Skeletal muscle tissue (tissue), 3 donors: ENCODE measurements at regions not wholly inside any gene's neighbourhood (a gene's known extent, or its start where the extent isn't known, plus 50 kb on each side); places are given as distances from the start of the nearest gene placed in this dataset.

Experiments used
- H3K27ac ChIP-seq: one replicate; pipeline ENCODE4 v1.7.0; 2013; ENCODE audit warnings: mild to moderate bottlenecking, low read depth, low read length, inconsistent platforms
- H3K27me3 ChIP-seq, 3 donors: one replicate each; pipeline ENCODE4 v1.7.0; 2013; ENCODE audit warnings: low read length in 3 of 3; ENCODE audit not compliant: control insufficient read depth in 3 of 3, insufficient read depth in 3 of 3
- H3K36me3 ChIP-seq, 3 donors: one replicate each; pipeline ENCODE4 v1.7.0; 2013; ENCODE audit warnings: low read length in 3 of 3; ENCODE audit not compliant: control insufficient read depth in 3 of 3, insufficient read depth in 3 of 3
- H3K4me1 ChIP-seq, 3 donors: one replicate each; pipeline ENCODE4 v1.7.0; 2013; ENCODE audit warnings: low read length in 3 of 3, mild to moderate bottlenecking in 3 of 3; ENCODE audit not compliant: control insufficient read depth in 3 of 3, insufficient read depth in 3 of 3
- H3K4me3 ChIP-seq, 3 donors: one replicate each; pipeline ENCODE4 v1.7.0; 2013; ENCODE audit warnings: low read length in 3 of 3
- H3K9ac ChIP-seq, 3 donors: one replicate each; pipeline ENCODE4 v1.7.0; 2013; ENCODE audit warnings: low read length in 3 of 3, mild to moderate bottlenecking in 3 of 3, moderate library complexity in 2 of 3, low read depth in 1 of 3
- H3K9me3 ChIP-seq, 3 donors: one replicate each; pipeline ENCODE4 v1.7.0; 2013; ENCODE audit warnings: low read length in 3 of 3; ENCODE audit not compliant: control insufficient read depth in 3 of 3
- donor health status: Osteomylitis.

DNA sequence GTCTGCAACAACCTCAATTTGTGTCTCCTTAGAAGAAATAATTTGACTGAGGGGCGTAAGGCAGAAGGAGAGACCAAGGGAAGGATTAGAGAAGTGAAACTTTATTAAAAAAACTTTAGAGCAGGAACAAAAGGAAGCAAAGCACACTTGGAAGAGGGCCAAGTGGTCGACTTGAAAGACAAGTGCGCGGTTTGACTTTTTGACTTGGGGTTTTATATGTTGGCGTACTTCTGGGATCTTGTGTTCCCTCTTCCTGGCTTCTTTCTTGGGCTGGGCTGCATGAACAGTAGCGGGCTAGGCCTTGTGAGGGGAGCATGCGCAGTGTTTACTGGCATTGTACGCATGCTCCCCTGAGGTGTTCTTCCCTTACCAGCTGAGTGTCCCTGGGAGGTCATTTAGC lies 369.3 kb upstream of the DCN start:
- H3K9me3 ChIP-seq, result no peaks in the 10 kb centered on the region
- H3K4me1 ChIP-seq, result no peaks in the 10 kb centered on the region
- no peaks in the 10 kb centered on the region for H3K27me3 ChIP-seq
- no peak overlapping the region for H3K27ac ChIP-seq
- no peak overlapping the region for H3K9ac ChIP-seq
- H3K4me3 ChIP-seq, result no peak overlapping the region
- H3K36me3 ChIP-seq, result no peaks in the 10 kb centered on the region

DNA sequence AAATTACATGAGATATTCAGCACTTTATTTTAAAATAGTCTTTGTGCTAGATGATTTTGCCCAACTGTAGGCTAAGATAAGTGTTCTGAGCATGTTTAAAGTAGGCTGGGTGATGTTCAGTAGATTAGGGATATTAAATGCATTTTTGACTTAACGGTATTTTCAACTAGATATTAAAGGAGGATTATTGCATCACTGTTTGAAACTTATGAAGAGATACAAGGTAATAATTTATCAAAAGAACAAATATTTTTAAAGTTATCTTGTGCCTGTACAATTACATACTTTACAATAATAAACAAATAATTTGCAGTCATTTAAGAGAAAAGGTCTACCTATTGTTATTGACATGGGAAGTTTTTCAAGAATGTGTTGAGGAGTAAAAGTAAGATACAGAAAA lies 368.6 kb upstream of the DCN start:
- no peaks in the 10 kb centered on the region for H3K4me1 ChIP-seq
- no peaks in the 10 kb centered on the region for H3K9me3 ChIP-seq
- H3K27ac ChIP-seq, result no peak overlapping the region
- no peak overlapping the region for H3K9ac ChIP-seq
- no peaks in the 10 kb centered on the region for H3K27me3 ChIP-seq
- H3K36me3 ChIP-seq, result no peaks in the 10 kb centered on the region
- no peak overlapping the region for H3K4me3 ChIP-seq

DNA sequence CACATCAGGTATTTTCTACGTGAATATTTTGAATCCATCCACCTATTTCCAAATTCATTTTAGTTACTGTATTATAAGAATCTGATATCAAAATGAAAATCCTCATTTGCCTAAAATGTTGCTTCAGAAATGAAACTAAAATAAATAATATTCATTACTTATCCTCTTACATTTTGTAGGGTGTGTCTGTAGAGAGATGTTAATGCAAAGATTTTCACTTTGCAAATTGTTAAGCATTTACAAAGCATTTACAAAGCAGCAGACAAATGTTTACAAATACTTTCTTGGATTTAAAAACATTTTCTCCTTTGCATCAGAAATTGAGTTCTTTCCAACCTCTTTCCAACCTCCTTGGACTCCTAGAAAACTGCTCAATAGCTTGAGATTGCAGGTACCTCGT lies 360.0 kb upstream of the DCN start:
- H3K4me1 ChIP-seq, result no peaks in the 10 kb centered on the region
- H3K27ac ChIP-seq, result no peak overlapping the region
- no peak overlapping the region for H3K9ac ChIP-seq
- no peak overlapping the region for H3K4me3 ChIP-seq
- H3K27me3 ChIP-seq, result no peaks in the 10 kb centered on the region
- H3K9me3 ChIP-seq, result no peaks in the 10 kb centered on the region
- no peaks in the 10 kb centered on the region for H3K36me3 ChIP-seq

DNA sequence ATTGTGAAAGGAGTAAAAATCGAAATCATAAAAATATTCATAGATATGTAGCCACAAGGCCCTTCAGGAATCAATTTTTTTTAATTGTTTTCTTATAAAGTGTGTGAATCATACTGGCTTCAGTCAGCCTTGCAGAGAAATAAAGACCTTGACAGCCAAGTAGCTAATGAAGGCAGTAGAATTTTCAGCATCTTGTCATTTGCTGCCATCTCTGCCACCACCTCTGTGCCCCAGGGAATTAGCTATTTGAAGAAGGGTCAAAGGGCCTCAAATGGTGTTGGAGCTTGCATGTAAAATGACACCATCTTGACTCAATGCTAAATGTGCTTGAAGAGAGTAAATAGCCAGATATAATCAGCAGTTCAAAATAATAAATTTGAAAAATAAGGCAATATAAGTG lies 359.4 kb upstream of the DCN start:
- H3K27me3 ChIP-seq, result no peaks in the 10 kb centered on the region
- H3K9me3 ChIP-seq, result no peaks in the 10 kb centered on the region
- H3K9ac ChIP-seq, result no peak overlapping the region
- no peaks in the 10 kb centered on the region for H3K4me1 ChIP-seq
- no peaks in the 10 kb centered on the region for H3K36me3 ChIP-seq
- H3K27ac ChIP-seq, result no peak overlapping the region
- no peak overlapping the region for H3K4me3 ChIP-seq

DNA sequence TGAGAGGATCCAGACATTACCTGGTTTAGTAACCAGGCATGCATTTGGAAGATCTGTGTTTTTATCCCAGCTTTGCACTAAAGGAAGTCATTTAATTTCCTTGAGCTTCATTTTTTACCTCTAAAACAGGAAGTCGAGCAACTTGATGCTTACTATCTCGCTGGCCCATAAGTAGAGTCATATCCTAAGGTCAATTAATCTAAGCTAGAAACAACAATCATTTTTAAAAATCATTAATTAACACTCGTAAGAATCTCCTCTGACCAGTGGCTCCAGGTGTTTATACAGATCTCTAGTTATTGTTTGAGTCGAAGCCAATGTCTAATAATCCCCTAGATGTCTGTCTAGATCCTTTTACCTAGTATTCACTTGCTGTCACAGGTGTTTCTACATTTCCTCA lies 355.8 kb upstream of the DCN start:
- H3K36me3 ChIP-seq, result no peaks in the 10 kb centered on the region
- peaks cover 0 to under 1% (median 0%) of the 10 kb centered on the region in 3 donors for H3K9me3 ChIP-seq
- no peak overlapping the region for H3K4me3 ChIP-seq
- H3K27ac ChIP-seq, result no peak overlapping the region
- no peaks in the 10 kb centered on the region for H3K4me1 ChIP-seq
- H3K27me3 ChIP-seq, result no peaks in the 10 kb centered on the region
- H3K9ac ChIP-seq, result no peak overlapping the region

DNA sequence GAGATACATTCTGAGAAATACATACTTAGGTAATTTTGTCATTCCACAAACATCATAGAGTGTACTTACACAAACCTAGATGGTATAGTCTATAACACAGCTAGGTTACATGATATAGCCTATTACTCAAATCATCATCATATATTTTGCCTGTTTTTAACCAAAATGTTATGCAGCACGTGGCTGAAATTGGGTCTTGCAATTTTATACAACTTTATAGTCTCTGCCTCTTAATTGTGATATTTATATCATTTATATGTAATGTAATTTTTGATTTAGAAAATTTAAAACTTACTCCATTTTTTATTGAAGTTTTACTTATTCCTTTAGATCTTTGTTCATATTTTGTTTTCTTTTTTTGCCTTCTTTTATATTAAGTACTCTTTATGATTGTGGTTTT lies 350.7 kb upstream of the DCN start:
- no peak overlapping the region for H3K9ac ChIP-seq
- H3K9me3 ChIP-seq, result peaks cover 0 to 6% (median 5%) of the 10 kb centered on the region in 3 donors

DNA sequence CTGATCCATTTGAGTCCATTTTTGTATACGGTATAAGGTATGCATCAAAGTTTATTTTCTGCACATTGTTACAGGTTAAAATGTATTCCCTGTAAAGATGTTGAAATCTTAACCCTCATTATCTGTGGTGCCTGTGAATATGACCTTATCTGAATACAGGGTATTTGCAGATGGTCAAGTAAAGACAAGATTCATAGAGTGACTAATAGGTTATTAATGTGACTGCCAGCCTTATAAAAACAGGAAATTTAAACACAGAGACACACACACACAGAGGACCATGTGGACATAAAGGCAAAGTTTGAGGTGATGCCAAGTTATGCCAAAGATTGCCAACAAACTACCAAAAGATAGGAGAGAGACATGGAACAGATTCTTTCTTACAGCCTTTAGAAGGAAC lies 347.2 kb upstream of the DCN start:
- Histone ChIP-seq H3K36me3 (no peaks in the 10 kb centered on the region), H3K9me3 (peaks cover 0 to 6% (median 5%) of the 10 kb centered on the region in 3 donors), H3K4me3 (no peak overlapping the region), H3K27me3 (no peaks in the 10 kb centered on the region), H3K9ac (no peak overlapping the region), H3K4me1 (no peaks in the 10 kb centered on the region), H3K27ac (no peak overlapping the region)

More for the DNA sequence above, 350.7 kb upstream of the DCN start:
- H3K4me3 ChIP-seq, result no peak overlapping the region
- no peaks in the 10 kb centered on the region for H3K4me1 ChIP-seq
- H3K36me3 ChIP-seq, result no peaks in the 10 kb centered on the region
- no peaks in the 10 kb centered on the region for H3K27me3 ChIP-seq
- no peak overlapping the region for H3K27ac ChIP-seq

DNA sequence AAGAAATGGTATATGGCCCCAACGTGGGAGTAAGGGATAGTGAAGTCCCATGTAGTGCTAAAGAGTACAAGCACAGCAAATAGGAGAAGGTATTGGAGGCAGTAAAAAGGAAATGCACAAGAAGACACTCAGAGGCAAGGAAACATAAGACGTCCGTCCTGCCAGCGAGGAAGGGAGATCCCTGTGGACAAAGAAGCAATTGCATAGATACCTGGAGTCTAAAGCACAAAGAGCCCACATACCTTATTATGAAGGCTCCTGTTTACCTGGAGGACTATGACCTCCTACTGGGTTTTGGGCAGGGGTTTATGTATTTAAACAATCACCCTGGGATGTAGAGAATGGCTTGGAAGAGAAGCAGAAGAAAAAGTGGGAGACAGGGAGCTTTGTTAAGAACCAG lies 341.2 kb upstream of the DCN start:
- Histone ChIP-seq H3K27ac (no peak overlapping the region), H3K9ac (no peak overlapping the region), H3K4me3 (no peak overlapping the region), H3K36me3 (no peaks in the 10 kb centered on the region), H3K4me1 (no peaks in the 10 kb centered on the region), H3K27me3 (no peaks in the 10 kb centered on the region), H3K9me3 (no peaks in the 10 kb centered on the region)

DNA sequence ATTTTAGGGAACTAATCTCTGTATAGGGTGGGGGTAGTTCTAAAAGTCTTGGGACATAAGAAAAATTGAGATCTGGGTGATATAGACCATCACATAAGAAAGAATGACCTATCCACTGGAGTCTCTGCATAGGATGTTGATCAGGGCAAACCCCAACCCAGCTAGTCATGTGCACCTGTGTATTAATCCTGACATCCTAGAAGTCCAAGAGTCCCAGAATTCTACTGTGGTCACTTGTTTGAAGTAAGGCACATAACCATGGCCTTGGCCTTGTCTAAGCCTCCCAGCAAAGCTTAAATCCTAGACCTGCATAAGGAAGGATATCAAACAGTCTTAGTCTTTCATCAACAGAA lies 334.1 kb upstream of the DCN start:
- no peak overlapping the region for H3K27ac ChIP-seq
- no peak overlapping the region for H3K9ac ChIP-seq
- H3K27me3 ChIP-seq, result no peaks in the 10 kb centered on the region
- no peak overlapping the region for H3K4me3 ChIP-seq
- H3K4me1 ChIP-seq, result no peaks in the 10 kb centered on the region
- no peaks in the 10 kb centered on the region for H3K36me3 ChIP-seq
- H3K9me3 ChIP-seq, result no peaks in the 10 kb centered on the region

DNA sequence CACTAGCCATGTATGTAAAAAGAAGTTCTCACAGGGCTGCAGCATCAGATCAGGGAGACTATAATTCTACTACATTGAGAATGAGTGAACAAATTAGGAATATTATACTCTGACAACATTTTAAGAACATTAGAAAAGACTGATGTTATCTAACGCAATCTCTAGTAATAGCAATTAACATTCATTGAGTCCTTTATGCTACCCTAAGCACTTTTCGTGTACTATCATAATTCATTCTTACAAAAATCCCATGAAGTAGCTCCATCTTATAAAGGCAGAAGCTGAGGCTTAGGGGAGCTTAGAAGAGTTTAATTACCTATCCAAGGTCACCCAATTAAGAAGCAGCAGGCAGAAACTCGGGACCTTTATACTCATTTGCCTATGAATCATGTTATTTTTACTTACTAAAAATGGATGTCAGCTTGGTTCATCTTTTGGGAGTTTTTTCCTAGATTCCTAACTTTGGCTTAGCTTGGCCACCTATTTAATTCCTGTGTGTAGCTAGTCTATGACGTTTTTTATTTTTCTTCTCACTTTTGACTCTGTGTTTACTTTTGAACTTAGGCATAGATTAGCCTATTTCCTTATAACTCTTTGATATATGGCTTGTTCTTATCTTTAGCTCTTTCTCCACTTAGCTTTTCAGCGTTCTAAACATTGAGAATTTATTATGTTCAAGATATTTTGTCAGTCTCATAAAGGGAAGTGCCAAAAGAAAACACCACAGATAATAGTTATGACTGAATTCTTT lies 333.5 kb upstream of the DCN start:
- Histone ChIP-seq H3K9ac (no peak overlapping the region), H3K27me3 (no peaks in the 10 kb centered on the region), H3K4me1 (no peaks in the 10 kb centered on the region), H3K4me3 (no peak overlapping the region), H3K27ac (no peak overlapping the region), H3K36me3 (no peaks in the 10 kb centered on the region), H3K9me3 (no peaks in the 10 kb centered on the region)
